K562 (cell line): ENCODE measurements at regions not wholly inside any gene's neighbourhood (a gene's known extent, or its start where the extent isn't known, plus 50 kb on each side); places are given as distances from the start of the nearest gene placed in this dataset.

Source experiments
- ATAC-seq: fragments of 200-7000 bp; cut with Tn5 transposase; 3 replicates; pipeline ENCODE4 v1.9.1; 2020; ENCODE audit warnings: moderate library complexity
- BruUV-seq: library from RNA; stranded (reverse); fragments of 400-500 nt; replicated peaks from 2 replicates; lab custom pipeline; 2021; lab: Mats Ljungman, UMichigan
- CTCF ChIA-PET: fragments of 300-600 bp; formaldehyde crosslinking; extraction: SDS; loops from one replicate; lab custom pipeline; 2021; ENCODE audit warnings: low intra/inter-chr PET ratio; lab: Yijun Ruan, JAX
- POLR2A ChIA-PET: fragments of 300-600, 350-650 bp; sonication (Branson Sonifier 250); formaldehyde crosslinking; extraction: SDS; loops from one replicate; lab custom pipeline; 2021; ENCODE audit warnings: antibody characterized with exemption, inconsistent platforms; lab: Yijun Ruan, JAX
- DNase-seq, 4 experiments: peaks; one replicate each; pipeline versions ENCODE4 v3.0.0 to v3.0.0-alpha.2; 2011 to 2018; ENCODE audit warnings: low spot score in 3 of 4, mixed read lengths in 3 of 4; ENCODE audit errors: extremely low read depth in 1 of 4
- FAIRE-seq: peaks from 2 replicates; lab custom pipeline; 2011; peaks lifted over from hg19 to GRCh38; lab: Jason Lieb, UNC
- H2AFZ ChIP-seq: 2 replicates; pipeline ENCODE4 v1.6.0; 2011; ENCODE audit warnings: low read depth, low read length, control low read depth, inconsistent platforms
- H3K27ac ChIP-seq: fragments of 200-600 bp; 3 replicates; pipeline ENCODE4 v1.8.0; 2011; ENCODE audit warnings: low read depth, mild to moderate bottlenecking, control low read depth, inconsistent platforms, low read length, moderate library complexity, mixed read lengths; ENCODE audit errors: extremely low read depth
- H3K27me3 ChIP-seq, 2 experiments: fragments of 300-600 bp in 1 of 2; 2 replicates in 1 of 2; 3 replicates in 1 of 2; pipeline versions ENCODE4 v1.6.0 to v1.8.0; 2011; ENCODE audit warnings: inconsistent platforms in 2 of 2, low read length in 2 of 2, mild to moderate bottlenecking in 1 of 2, mixed read lengths in 1 of 2, moderate library complexity in 1 of 2; ENCODE audit not compliant: control insufficient read depth in 2 of 2, insufficient read depth in 2 of 2
- H3K36me3 ChIP-seq: fragments of 300-600 bp; 3 replicates; pipeline ENCODE4 v1.8.0; 2011; ENCODE audit warnings: mild to moderate bottlenecking, low read length, inconsistent platforms; ENCODE audit not compliant: control insufficient read depth, insufficient read depth
- H3K4me1 ChIP-seq, 2 experiments: fragments of 200-600 bp in 1 of 2; replicated peaks in 1 of 2; 2 replicates in 1 of 2; 3 replicates in 1 of 2; pipeline versions ENCODE4 v1.5.1 to v1.8.0; 2011; ENCODE audit warnings: inconsistent platforms in 2 of 2, low read length in 2 of 2, mild to moderate bottlenecking in 1 of 2, mixed read lengths in 1 of 2, moderate library complexity in 1 of 2; ENCODE audit not compliant: control insufficient read depth in 2 of 2, insufficient read depth in 2 of 2
- H3K4me2 ChIP-seq: 2 replicates; pipeline ENCODE4 v1.6.1; 2011; ENCODE audit warnings: low read length, control low read depth, inconsistent platforms, mixed read lengths; ENCODE audit not compliant: insufficient read depth
- H3K4me3 ChIP-seq: fragments of 200-600 bp; sonication (generic), shearing (Covaris generic); 2 replicates; pipeline ENCODE4 v1.5.1; 2016; ENCODE audit warnings: control low read depth, inconsistent platforms
- H3K79me2 ChIP-seq: fragments of 200-600 bp; 3 replicates; pipeline ENCODE4 v1.8.0; 2011; ENCODE audit warnings: low read length, inconsistent platforms; ENCODE audit not compliant: control insufficient read depth, insufficient read depth
- H3K9ac ChIP-seq, 2 experiments: 2 replicates each; pipeline versions ENCODE4 v1.6.0 to v1.6.1; 2011; ENCODE audit warnings: low read depth in 2 of 2, low read length in 2 of 2, control low read depth in 1 of 2, inconsistent platforms in 1 of 2, mild to moderate bottlenecking in 1 of 2, mixed read lengths in 1 of 2; ENCODE audit not compliant: insufficient read depth in 1 of 2
- H3K9me1 ChIP-seq: one replicate; pipeline ENCODE4 v1.6.0; 2011; ENCODE audit warnings: inconsistent platforms, mild to moderate bottlenecking, low read length, moderate library complexity; ENCODE audit not compliant: control insufficient read depth, insufficient read depth
- H3K9me3 ChIP-seq: replicated peaks from 2 replicates; pipeline ENCODE4 v1.5.1; 2011; ENCODE audit warnings: low read depth, low read length, inconsistent platforms; ENCODE audit not compliant: control insufficient read depth, insufficient read depth
- H4K20me1 ChIP-seq: replicated peaks from 2 replicates; pipeline ENCODE4 v1.6.1; 2011; ENCODE audit warnings: low read length, inconsistent platforms, mixed read lengths; ENCODE audit not compliant: control insufficient read depth, insufficient read depth
- CHD1 ChIP-seq: fragments of 200-600 bp; sonication (generic); IDR thresholded peaks from one replicate; pipeline ENCODE4 v1.6.1; 2012; ENCODE audit warnings: mild to moderate bottlenecking, moderate library complexity, low read length, inconsistent platforms
- GATAD2A ChIP-seq: fragments of 450-650 bp; IDR thresholded peaks from 2 replicates; pipeline ENCODE4 v1.6.1; 2017
- HOXB6 ChIP-seq: fragments of 250-450 bp; sonication (Bioruptor Pico); IDR thresholded peaks from 2 replicates; pipeline ENCODE4 v1.5.1; 2022; ENCODE audit warnings: mild to moderate bottlenecking, borderline replicate concordance
- KAT2B ChIP-seq: IDR thresholded peaks from one replicate; pipeline ENCODE4 v1.6.1; 2012; ENCODE audit warnings: low read depth, mild to moderate bottlenecking, control low read depth, inconsistent platforms, low read length, moderate library complexity
- KHSRP ChIP-seq: fragments of 450-650 bp; IDR thresholded peaks from 2 replicates; pipeline ENCODE4 v1.6.1; 2017
- KLF10 ChIP-seq: fragments of 250-450 bp; sonication (Bioruptor Pico); IDR thresholded peaks from 2 replicates; pipeline ENCODE4 v1.6.1; 2021; ENCODE audit warnings: matching md5 sums
- LARP7 ChIP-seq: fragments of 450-650 bp; IDR thresholded peaks from 2 replicates; pipeline ENCODE4 v1.6.1; 2016
- MED1 ChIP-seq: sonication (generic); formaldehyde crosslinking; IDR thresholded peaks from 2 replicates; pipeline ENCODE4 v1.8.1; 2023; ENCODE audit warnings: missing genetic modification reagents, borderline replicate concordance
- NCOA6 ChIP-seq: fragments of 450-650 bp; IDR thresholded peaks from 2 replicates; pipeline ENCODE4 v1.6.1; 2017; ENCODE audit warnings: mild to moderate bottlenecking
- PML ChIP-seq: IDR thresholded peaks from 2 replicates; pipeline ENCODE4 v1.6.1; 2012; ENCODE audit warnings: low read length, inconsistent platforms
- POLR2AphosphoS2 ChIP-seq: IDR thresholded peaks from 2 replicates; pipeline ENCODE4 v1.6.1; 2012; ENCODE audit warnings: low read length, improper control_type of control experiment
- SNAPC5 ChIP-seq: fragments of 250-450 bp; sonication (Bioruptor Pico); IDR thresholded peaks from 2 replicates; pipeline ENCODE4 v1.8.0; 2021; ENCODE audit warnings: moderate library complexity, mild to moderate bottlenecking, inconsistent platforms
- SOX6 ChIP-seq: fragments of 450-650 bp; IDR thresholded peaks from 2 replicates; pipeline ENCODE4 v1.6.1; 2014; ENCODE audit warnings: mild to moderate bottlenecking
- SREBF2 ChIP-seq: sonication (generic); formaldehyde crosslinking; IDR thresholded peaks from 2 replicates; pipeline ENCODE4 v1.4.0; 2020; ENCODE audit warnings: mild to moderate bottlenecking, missing genetic modification reagents
- STAT5A ChIP-seq: IDR thresholded peaks from 2 replicates; pipeline ENCODE4 v1.6.1; 2012; ENCODE audit warnings: low read length, inconsistent platforms, borderline replicate concordance
- TBL1XR1 ChIP-seq, 2 experiments: IDR thresholded peaks; 2 replicates each; pipeline ENCODE4 v1.6.1; 2012; ENCODE audit warnings: improper control_type of control experiment in 2 of 2, low read length in 2 of 2, mild to moderate bottlenecking in 1 of 2
- TCF7 ChIP-seq: sonication (generic); IDR thresholded peaks from 2 replicates; pipeline ENCODE4 v1.6.1; 2016; ENCODE audit warnings: antibody characterized with exemption, borderline replicate concordance
- ZNF143 ChIP-seq: sonication (generic); formaldehyde crosslinking; IDR thresholded peaks from 2 replicates; pipeline ENCODE4 v1.9.0; 2022; ENCODE audit warnings: mild to moderate bottlenecking, missing genetic modification reagents
- WGBS: fragments of 100-300 bp; shearing (Covaris generic); methylation state at CpG from one replicate; pipeline ENCODE4 v1.1.6; 2016; ENCODE audit warnings: low coverage, mixed read lengths; ENCODE audit not compliant: insufficient coverage; ENCODE audit errors: missing lambda C conversion rate; 5-methylcytosine and 5-hydroxymethylcytosine counted together
- in situ Hi-C: fragments of 300-500 bp; cut with MboI; formaldehyde crosslinking; loops from 4 replicates; pipeline ENCODE4 v1.15.0; 2018; ENCODE audit warnings: inconsistent platforms, mixed read lengths
- intact Hi-C: fragments of 100-400 bp; cut with micrococcal nuclease; formaldehyde crosslinking; loops from 2 replicates; pipeline ENCODE4 v1.14.2; 2022
- TF ChIP-seq, protein P1 (sequence below): sonication (generic); formaldehyde crosslinking; IDR thresholded peaks from 2 replicates; pipeline ENCODE4 v1.8.1; 2023; ENCODE audit warnings: mild to moderate bottlenecking, missing genetic modification reagents
- TF ChIP-seq, protein P2 (sequence below): fragments of 450-650 bp; conservative IDR thresholded peaks from 2 replicates; pipeline ENCODE4 v1.6.1; 2016; ENCODE audit warnings: missing genetic modification characterization, low read depth, mild to moderate bottlenecking, control low read depth, missing compliant biosample characterization
- TF ChIP-seq, protein P3 (sequence below): sonication (generic); formaldehyde crosslinking; IDR thresholded peaks from 2 replicates; pipeline ENCODE4 v1.9.0; 2022; ENCODE audit warnings: mild to moderate bottlenecking, missing genetic modification reagents

DNA sequence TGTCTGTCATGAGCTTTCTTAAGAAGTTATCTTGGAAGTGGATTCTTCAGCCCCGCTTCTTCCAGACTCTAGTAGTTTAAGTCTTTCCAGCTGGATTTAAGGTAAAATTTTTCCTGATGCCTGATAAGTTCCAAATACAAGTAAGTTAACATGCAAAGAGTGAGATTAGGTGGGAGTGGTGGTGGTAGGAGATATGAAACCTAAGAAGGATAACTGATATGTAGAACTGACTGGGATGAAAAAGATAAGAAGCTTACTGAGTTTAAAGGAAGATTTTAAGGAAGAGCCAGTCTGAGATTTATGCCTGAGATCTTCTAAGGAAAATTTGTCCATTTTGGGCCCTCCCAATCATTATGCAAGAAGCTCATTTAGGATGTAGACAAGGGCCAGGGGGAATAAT lies 250.9 kb upstream of the SYT10 start (continued):
- TF ChIP-seq, protein P1, sequence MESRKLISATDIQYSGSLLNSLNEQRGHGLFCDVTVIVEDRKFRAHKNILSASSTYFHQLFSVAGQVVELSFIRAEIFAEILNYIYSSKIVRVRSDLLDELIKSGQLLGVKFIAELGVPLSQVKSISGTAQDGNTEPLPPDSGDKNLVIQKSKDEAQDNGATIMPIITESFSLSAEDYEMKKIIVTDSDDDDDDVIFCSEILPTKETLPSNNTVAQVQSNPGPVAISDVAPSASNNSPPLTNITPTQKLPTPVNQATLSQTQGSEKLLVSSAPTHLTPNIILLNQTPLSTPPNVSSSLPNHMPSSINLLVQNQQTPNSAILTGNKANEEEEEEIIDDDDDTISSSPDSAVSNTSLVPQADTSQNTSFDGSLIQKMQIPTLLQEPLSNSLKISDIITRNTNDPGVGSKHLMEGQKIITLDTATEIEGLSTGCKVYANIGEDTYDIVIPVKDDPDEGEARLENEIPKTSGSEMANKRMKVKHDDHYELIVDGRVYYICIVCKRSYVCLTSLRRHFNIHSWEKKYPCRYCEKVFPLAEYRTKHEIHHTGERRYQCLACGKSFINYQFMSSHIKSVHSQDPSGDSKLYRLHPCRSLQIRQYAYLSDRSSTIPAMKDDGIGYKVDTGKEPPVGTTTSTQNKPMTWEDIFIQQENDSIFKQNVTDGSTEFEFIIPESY (CRISPR knock-in tag): no peak
- no peak for TF ChIP-seq TCF7

DNA sequence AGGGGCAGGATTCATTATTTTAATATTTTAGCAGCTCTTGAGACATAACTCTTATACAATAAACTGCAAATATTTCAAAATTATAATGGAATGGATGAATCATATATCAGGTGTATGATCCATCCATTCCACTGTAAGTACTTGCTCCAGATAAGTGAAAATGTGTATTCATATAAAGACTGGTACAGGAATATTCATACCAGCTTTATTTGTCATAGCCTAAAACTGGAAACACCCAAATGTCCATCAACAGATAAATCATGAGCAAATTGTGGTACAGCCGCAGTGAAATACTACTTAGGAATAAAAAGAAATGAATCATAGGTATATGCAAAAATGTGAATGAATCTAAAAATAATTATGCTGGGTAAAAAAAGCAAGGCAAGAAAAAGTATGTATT lies 263.6 kb upstream of the SYT10 start:
- intact Hi-C loops (no loop called here), in situ Hi-C loops (no loop called here)
- Histone ChIP-seq H3K79me2 (no peaks in the 10 kb centered on the region), H4K20me1 (no peaks in the 10 kb centered on the region), H3K9me3 (no peaks in the 10 kb centered on the region), H3K4me2 (no peak overlapping the region), H3K4me1 (no peaks in the 10 kb centered on the region), H3K36me3 (no peaks in the 10 kb centered on the region), H3K27me3 (no peaks in the 10 kb centered on the region), H3K9ac (no peak overlapping the region), H2AFZ (no peak overlapping the region), H3K4me3 (no peak overlapping the region), H3K9me1 (no peaks in the 10 kb centered on the region), H3K27ac (no peak overlapping the region)
- DNase-seq: no peak
- 12% methylated on average over 1 of the region's 1 CpG for WGBS
- no TSS peak for BruUV-seq
- CTCF ChIA-PET: no interaction called here
- ATAC-seq: no peak
- TF ChIP-seq KAT2B (no peak), SREBF2 (CRISPR knock-in tag) (no peak), MED1 (CRISPR knock-in tag) (no peak), NCOA6 (no peak), KHSRP (no peak), CHD1 (no peak), LARP7 (no peak), POLR2AphosphoS2 (no peak), STAT5A (no peak), GATAD2A (no peak), TBL1XR1 (IDR thresholded peaks at IDR 0.05; ENCODE audit: low read length in 2 of 2) (no peak), HOXB6 (no peak), PML (no peak), ZNF143 (CRISPR knock-in tag) (no peak), SNAPC5 (CRISPR knock-in tag) (no peak), KLF10 (CRISPR knock-in tag) (no peak), SOX6 (no peak)
- TF ChIP-seq, protein P2, sequence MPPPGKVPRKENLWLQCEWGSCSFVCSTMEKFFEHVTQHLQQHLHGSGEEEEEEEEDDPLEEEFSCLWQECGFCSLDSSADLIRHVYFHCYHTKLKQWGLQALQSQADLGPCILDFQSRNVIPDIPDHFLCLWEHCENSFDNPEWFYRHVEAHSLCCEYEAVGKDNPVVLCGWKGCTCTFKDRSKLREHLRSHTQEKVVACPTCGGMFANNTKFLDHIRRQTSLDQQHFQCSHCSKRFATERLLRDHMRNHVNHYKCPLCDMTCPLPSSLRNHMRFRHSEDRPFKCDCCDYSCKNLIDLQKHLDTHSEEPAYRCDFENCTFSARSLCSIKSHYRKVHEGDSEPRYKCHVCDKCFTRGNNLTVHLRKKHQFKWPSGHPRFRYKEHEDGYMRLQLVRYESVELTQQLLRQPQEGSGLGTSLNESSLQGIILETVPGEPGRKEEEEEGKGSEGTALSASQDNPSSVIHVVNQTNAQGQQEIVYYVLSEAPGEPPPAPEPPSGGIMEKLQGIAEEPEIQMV: no peak
- TF ChIP-seq, protein P3, sequence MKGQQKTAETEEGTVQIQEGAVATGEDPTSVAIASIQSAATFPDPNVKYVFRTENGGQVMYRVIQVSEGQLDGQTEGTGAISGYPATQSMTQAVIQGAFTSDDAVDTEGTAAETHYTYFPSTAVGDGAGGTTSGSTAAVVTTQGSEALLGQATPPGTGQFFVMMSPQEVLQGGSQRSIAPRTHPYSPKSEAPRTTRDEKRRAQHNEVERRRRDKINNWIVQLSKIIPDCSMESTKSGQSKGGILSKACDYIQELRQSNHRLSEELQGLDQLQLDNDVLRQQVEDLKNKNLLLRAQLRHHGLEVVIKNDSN (CRISPR knock-in tag): no peak
- POLR2A ChIA-PET: no interaction called here
- FAIRE-seq: no peak
